HL-60 (cell line): ENCODE measurements at regions not wholly inside any gene's neighbourhood (a gene's known extent, or its start where the extent isn't known, plus 50 kb on each side); places are given as distances from the start of the nearest gene placed in this dataset.
"Not testable (repeated sequence)": the region's sequence is repeated elsewhere in the genome, so short reads cannot be mapped to it uniquely, and the experiment has no call there.

Experiments used
- DNase-seq, 2 experiments: peaks; one replicate each; pipeline ENCODE4 v3.0.0-alpha.2; 2010 to 2020; ENCODE audit warnings: low read depth in 1 of 2, low spot score in 1 of 2
- H3K27ac ChIP-seq: fragments of 250-450 bp; sonication (Bioruptor Pico); replicated peaks from 2 replicates; pipeline ENCODE4 v1.5.1; 2020; ENCODE audit warnings: mild to moderate bottlenecking, moderate library complexity
- H3K27me3 ChIP-seq: fragments of 250-450 bp; sonication (Bioruptor Pico); 2 replicates; pipeline ENCODE4 v1.5.1; 2021; ENCODE audit warnings: mild to moderate bottlenecking, moderate library complexity; ENCODE audit not compliant: insufficient read depth, poor library complexity, severe bottlenecking
- H3K4me3 ChIP-seq: replicated peaks from 2 replicates; pipeline ENCODE4 v1.5.1; 2011; ENCODE audit warnings: mild to moderate bottlenecking, control low read depth, low read length; ENCODE audit not compliant: insufficient read depth
- CTCF ChIP-seq: IDR thresholded peaks from one replicate; pipeline ENCODE4 v1.5.1; 2011; ENCODE audit warnings: low read length, control low read depth, inconsistent platforms; ENCODE audit not compliant: insufficient read depth
- GABPA ChIP-seq: IDR thresholded peaks from 2 replicates; pipeline ENCODE4 v1.6.1; 2012; ENCODE audit warnings: low read depth
- POLR2AphosphoS5 ChIP-seq: IDR thresholded peaks from 2 replicates; pipeline ENCODE4 v1.6.1; 2012; ENCODE audit warnings: low read depth
- REST ChIP-seq: IDR thresholded peaks from 2 replicates; pipeline ENCODE4 v1.6.1; 2012; ENCODE audit warnings: low read depth; ENCODE audit not compliant: insufficient replicate concordance
- SPI1 ChIP-seq: IDR thresholded peaks from 2 replicates; pipeline ENCODE4 v1.6.1; 2012; ENCODE audit warnings: low read depth, mild to moderate bottlenecking, borderline replicate concordance

- DNase-seq = no peak
- TF ChIP-seq CTCF (no peak), REST (no peak), POLR2AphosphoS5 (no peak), SPI1 (no peak), GABPA (no peak)
- Histone ChIP-seq H3K4me3 (no peak overlapping the region), H3K27me3 (no peaks in the 10 kb centered on the region), H3K27ac (no peak overlapping the region)
These were observed 240.8 kb downstream of the HS3ST3B1 start for GRCh38 chr17:14541714-14542113.

- no peak for TF ChIP-seq POLR2AphosphoS5
- Histone ChIP-seq H3K4me3 (no peak overlapping the region), H3K27ac (no peak overlapping the region), H3K27me3 (no peaks in the 10 kb centered on the region)
- no peak for DNase-seq
These were observed 238.9 kb downstream of the HS3ST3B1 start for GRCh38 chr17:14539801-14540200.

- H3K4me3 ChIP-seq, H3K27me3 ChIP-seq, H3K27ac ChIP-seq, DNase-seq: not testable (repeated sequence)
These were observed 231.4 kb downstream of the HS3ST3B1 start for GRCh38 chr17:14532242-14532641.

- H3K4me3 ChIP-seq = no peak overlapping the region
- TF ChIP-seq SPI1 = no peak
- TF ChIP-seq GABPA = no peak
- no peak for TF ChIP-seq POLR2AphosphoS5
- TF ChIP-seq REST = no peak
- no peak for TF ChIP-seq CTCF
- no peak for DNase-seq
- H3K27ac ChIP-seq = no peak overlapping the region
- no peaks in the 10 kb centered on the region for H3K27me3 ChIP-seq
These were observed 224.9 kb downstream of the HS3ST3B1 start for GRCh38 chr17:14525551-14526455.

GRCh38 chr17:14522795-14523387, 222.0 kb downstream of the HS3ST3B1 start:
- DNase-seq = no peak
- Histone ChIP-seq H3K27me3 (no peaks in the 10 kb centered on the region), H3K27ac (no peak overlapping the region), H3K4me3 (no peak overlapping the region)
- TF ChIP-seq GABPA = no peak
- no peak for TF ChIP-seq POLR2AphosphoS5
- TF ChIP-seq REST = no peak
- no peak for TF ChIP-seq SPI1
- no peak for TF ChIP-seq CTCF
